Endothelial cell of umbilical vein (primary cell): ENCODE measurements at regions not wholly inside any gene's neighbourhood (a gene's known extent, or its start where the extent isn't known, plus 50 kb on each side); places are given as distances from the start of the nearest gene placed in this dataset.

Experiments
- BruUV-seq: library from RNA; stranded (reverse); fragments of 400-500 nt; replicated peaks from 2 replicates; lab custom pipeline; 2021; lab: Mats Ljungman, UMichigan
- CTCF ChIA-PET: fragments of 300-600, 350-600 bp; sonication (Branson Sonifier 250); formaldehyde crosslinking; loops from one replicate; lab custom pipeline; 2021; ENCODE audit warnings: antibody characterized with exemption, inconsistent platforms; lab: Charles Lee
- POLR2A ChIA-PET: fragments of 300-600, 350-600 bp; sonication (Branson Sonifier 250); formaldehyde crosslinking; loops from one replicate; lab custom pipeline; 2021; ENCODE audit warnings: antibody characterized with exemption, inconsistent platforms; lab: Charles Lee
- DNase-seq: peaks from one replicate; pipeline ENCODE4 v3.0.0-alpha.2; 2011; ENCODE audit warnings: low read depth, low spot score
- FAIRE-seq: peaks from 2 replicates; lab custom pipeline; 2011; peaks lifted over from hg19 to GRCh38; lab: Jason Lieb, UNC
- H2AFZ ChIP-seq: 2 replicates; pipeline ENCODE4 v1.6.0; 2012; ENCODE audit warnings: low read depth, low read length, control low read depth, inconsistent platforms
- H3K27ac ChIP-seq: 2 replicates; pipeline ENCODE4 v1.5.1; 2011; ENCODE audit warnings: low read depth, mild to moderate bottlenecking, control low read depth, low read length, moderate library complexity; ENCODE audit not compliant: insufficient read depth
- H3K27me3 ChIP-seq, 2 experiments: 2 replicates each; pipeline versions ENCODE4 v1.6.0 to v1.6.1; 2011; ENCODE audit warnings: low read length in 2 of 2, mixed read lengths in 1 of 2; ENCODE audit not compliant: control insufficient read depth in 2 of 2, insufficient read depth in 2 of 2
- H3K36me3 ChIP-seq, 2 experiments: 2 replicates in 1 of 2; 3 replicates in 1 of 2; pipeline ENCODE4 v1.5.1; 2011; ENCODE audit warnings: low read length in 2 of 2, mild to moderate bottlenecking in 1 of 2, moderate library complexity in 1 of 2; ENCODE audit not compliant: control insufficient read depth in 2 of 2, insufficient read depth in 2 of 2; ENCODE audit errors: extremely low read depth in 1 of 2
- H3K4me1 ChIP-seq: 3 replicates; pipeline ENCODE4 v1.5.1; 2011; ENCODE audit warnings: mild to moderate bottlenecking, low read length; ENCODE audit not compliant: control insufficient read depth, insufficient read depth; ENCODE audit errors: extremely low read depth
- H3K4me2 ChIP-seq: 2 replicates; pipeline ENCODE4 v1.6.1; 2011; ENCODE audit warnings: low read length, control low read depth, mixed read lengths; ENCODE audit not compliant: insufficient read depth
- H3K4me3 ChIP-seq, 3 experiments: fragments of 200-600 bp in 1 of 3; sonication (generic), shearing (Covaris generic) in 1 of 3; replicated peaks in 1 of 3; 2 replicates each; pipeline ENCODE4 v1.5.1; 2011 to 2016; ENCODE audit warnings: control low read depth in 3 of 3, low read length in 3 of 3, mild to moderate bottlenecking in 2 of 3, inconsistent platforms in 1 of 3, low read depth in 1 of 3, moderate library complexity in 1 of 3; ENCODE audit not compliant: insufficient read depth in 1 of 3
- H3K79me2 ChIP-seq: 2 replicates; pipeline ENCODE4 v1.6.0; 2012; ENCODE audit warnings: low read length, inconsistent platforms; ENCODE audit not compliant: control insufficient read depth, insufficient read depth
- H3K9ac ChIP-seq: replicated peaks from 2 replicates; pipeline ENCODE3; 2011; ENCODE audit warnings: low read length, control low read depth; ENCODE audit not compliant: insufficient read depth; ENCODE audit errors: extremely low read depth
- H3K9me1 ChIP-seq: replicated peaks from 3 replicates; pipeline ENCODE4 v1.6.0; 2011; ENCODE audit warnings: mild to moderate bottlenecking, low read length; ENCODE audit not compliant: control insufficient read depth, insufficient read depth; ENCODE audit errors: extremely low read depth
- H3K9me3 ChIP-seq: replicated peaks from 2 replicates; pipeline ENCODE4 v1.5.1; 2012; ENCODE audit warnings: low read length, inconsistent platforms; ENCODE audit not compliant: control insufficient read depth, insufficient read depth
- H4K20me1 ChIP-seq: replicated peaks from 2 replicates; pipeline ENCODE3; 2011; ENCODE audit warnings: mild to moderate bottlenecking, low read length; ENCODE audit not compliant: control insufficient read depth, insufficient read depth; ENCODE audit errors: extremely low read depth
- EZH2 ChIP-seq: IDR thresholded peaks from 2 replicates; pipeline ENCODE4 v1.6.1; 2012; ENCODE audit warnings: borderline replicate concordance, low read depth, mild to moderate bottlenecking, moderate library complexity, low read length, inconsistent platforms; ENCODE audit not compliant: severe bottlenecking
- FOS ChIP-seq: IDR thresholded peaks from 2 replicates; pipeline ENCODE4 v1.6.1; 2011; ENCODE audit warnings: mild to moderate bottlenecking, low read length, moderate library complexity, borderline replicate concordance; ENCODE audit not compliant: insufficient read depth
- GATA2 ChIP-seq: IDR thresholded peaks from 2 replicates; pipeline ENCODE4 v1.7.0; 2011; ENCODE audit warnings: low read depth, mild to moderate bottlenecking, moderate library complexity, mixed read lengths, low read length; ENCODE audit not compliant: insufficient read length, insufficient read depth
- JUN ChIP-seq: IDR thresholded peaks from 2 replicates; pipeline ENCODE4 v1.6.1; 2011; ENCODE audit warnings: borderline replicate concordance, low read depth; ENCODE audit not compliant: insufficient read length, insufficient read depth
- MYC ChIP-seq: IDR thresholded peaks from one replicate; pipeline ENCODE4 v1.6.1; 2011; ENCODE audit warnings: mild to moderate bottlenecking, low read depth, low read length
- POLR2A ChIP-seq: IDR thresholded peaks from 2 replicates; pipeline ENCODE4 v1.6.1; 2012; ENCODE audit warnings: low read depth, mild to moderate bottlenecking, control low read depth, low read length
- POLR2AphosphoS5 ChIP-seq: IDR thresholded peaks from 2 replicates; pipeline ENCODE4 v1.6.1; 2012; ENCODE audit warnings: low read depth, mild to moderate bottlenecking, control low read depth, low read length, moderate library complexity; ENCODE audit not compliant: insufficient read depth
- dilution Hi-C: fragments of 300-500 bp; cut with MboI; formaldehyde crosslinking; loops from one replicate; pipeline ENCODE4 v1.15.0; 2019; ENCODE audit warnings: low sequenced_read_pairs; ENCODE audit not compliant: extremely low pct_ligation_motif_present
- intact Hi-C: fragments of 100-400 bp; cut with micrococcal nuclease; formaldehyde crosslinking; loops from one replicate; pipeline ENCODE4 v1.10.0; 2022
- TF ChIP-seq, protein P1 (sequence below), 2 donors: IDR thresholded peaks; 1 replicate in 1 of 2; 2 replicates in 1 of 2; pipeline ENCODE4 v1.5.1; 2011; ENCODE audit warnings: low read length in 2 of 2, mild to moderate bottlenecking in 2 of 2, moderate library complexity in 2 of 2, control low read depth in 1 of 2, inconsistent platforms in 1 of 2, low read depth in 1 of 2; ENCODE audit not compliant: insufficient read depth in 1 of 2; ENCODE audit errors: extremely low read depth in 1 of 2
- TF ChIP-seq, protein P2 (sequence below): IDR thresholded peaks from 2 replicates; pipeline ENCODE4 v1.6.1; 2011; ENCODE audit not compliant: insufficient read depth, insufficient read length

DNA sequence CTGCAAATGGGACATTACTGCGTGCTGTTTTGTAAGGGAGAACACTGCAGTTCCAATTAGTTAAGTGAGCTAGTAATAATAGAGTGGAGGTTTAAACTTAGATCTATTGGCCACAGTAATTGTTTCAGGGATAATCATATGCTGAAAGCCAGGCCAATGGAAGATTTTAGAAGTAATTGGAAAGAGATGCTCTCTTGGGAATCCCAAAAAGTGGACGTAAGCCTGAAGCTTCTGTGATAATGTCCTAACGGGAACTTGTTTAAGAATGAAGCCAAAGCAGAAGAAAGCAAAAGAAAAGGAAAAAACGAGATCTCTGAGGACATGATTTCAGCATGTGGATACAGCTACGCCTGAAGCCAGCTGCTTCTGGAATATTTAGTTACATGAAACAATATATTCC, 594.6 kb downstream of the SLC4A3 start:
- Histone ChIP-seq H3K36me3 (no peaks in the 10 kb centered on the region), H3K27ac (no peak overlapping the region), H3K4me1 (no peaks in the 10 kb centered on the region), H2AFZ (no peak overlapping the region), H3K4me2 (no peak overlapping the region), H3K9me3 (no peaks in the 10 kb centered on the region), H3K79me2 (no peaks in the 10 kb centered on the region), H3K9ac (no peak overlapping the region), H4K20me1 (no peaks in the 10 kb centered on the region), H3K4me3 (no peak overlapping the region), H3K9me1 (no peaks in the 10 kb centered on the region), H3K27me3 (no peaks in the 10 kb centered on the region)
- CTCF ChIA-PET = no interaction called here
- intact Hi-C loops (no loop called here), dilution Hi-C loops (no loop called here)
- BruUV-seq = no TSS peak
- POLR2A ChIA-PET = no interaction called here
- no peak for DNase-seq
- FAIRE-seq = no peak
- TF ChIP-seq, protein P1, sequence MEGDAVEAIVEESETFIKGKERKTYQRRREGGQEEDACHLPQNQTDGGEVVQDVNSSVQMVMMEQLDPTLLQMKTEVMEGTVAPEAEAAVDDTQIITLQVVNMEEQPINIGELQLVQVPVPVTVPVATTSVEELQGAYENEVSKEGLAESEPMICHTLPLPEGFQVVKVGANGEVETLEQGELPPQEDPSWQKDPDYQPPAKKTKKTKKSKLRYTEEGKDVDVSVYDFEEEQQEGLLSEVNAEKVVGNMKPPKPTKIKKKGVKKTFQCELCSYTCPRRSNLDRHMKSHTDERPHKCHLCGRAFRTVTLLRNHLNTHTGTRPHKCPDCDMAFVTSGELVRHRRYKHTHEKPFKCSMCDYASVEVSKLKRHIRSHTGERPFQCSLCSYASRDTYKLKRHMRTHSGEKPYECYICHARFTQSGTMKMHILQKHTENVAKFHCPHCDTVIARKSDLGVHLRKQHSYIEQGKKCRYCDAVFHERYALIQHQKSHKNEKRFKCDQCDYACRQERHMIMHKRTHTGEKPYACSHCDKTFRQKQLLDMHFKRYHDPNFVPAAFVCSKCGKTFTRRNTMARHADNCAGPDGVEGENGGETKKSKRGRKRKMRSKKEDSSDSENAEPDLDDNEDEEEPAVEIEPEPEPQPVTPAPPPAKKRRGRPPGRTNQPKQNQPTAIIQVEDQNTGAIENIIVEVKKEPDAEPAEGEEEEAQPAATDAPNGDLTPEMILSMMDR (IDR thresholded peaks at IDR 0.05; ENCODE audit: extremely low read depth in 1 of 2, insufficient read depth in 1 of 2, low read depth in 1 of 2, low read length in 2 of 2) = no peak
- TF ChIP-seq GATA2 (no peak), EZH2 (no peak), FOS (no peak), MYC (no peak), JUN (no peak), POLR2AphosphoS5 (no peak), POLR2A (no peak)
- TF ChIP-seq, protein P2, sequence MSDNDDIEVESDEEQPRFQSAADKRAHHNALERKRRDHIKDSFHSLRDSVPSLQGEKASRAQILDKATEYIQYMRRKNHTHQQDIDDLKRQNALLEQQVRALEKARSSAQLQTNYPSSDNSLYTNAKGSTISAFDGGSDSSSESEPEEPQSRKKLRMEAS = no peak
